ENCODE measurements at regions not wholly inside any gene's neighbourhood (a gene's known extent, or its start where the extent isn't known, plus 50 kb on each side); places are given as distances from the start of the nearest gene placed in this dataset.

GRCh38 chr5:27474395-27474794 is 436.0 kb upstream of the CDH9 start:
- TF ChIP-seq CTCF (conservative IDR thresholded peaks at IDR 0.05; ENCODE audit: low read length) (no peak), EZH2phosphoT487 (IDR thresholded peaks at IDR 0.05; ENCODE audit: borderline replicate concordance, low read depth, low read length) (no peak)

Data from OCI-LY7 (cell line).